ENCODE measurements at regions not wholly inside any gene's neighbourhood (a gene's known extent, or its start where the extent isn't known, plus 50 kb on each side); places are given as distances from the start of the nearest gene placed in this dataset.

GRCh38 chr7:117995850-117996650 lies 122.8 kb upstream of the CTTNBP2 start:
- DNase-seq (ENCODE audit: low spot score): no peak
- no peak overlapping the region for H3K27ac ChIP-seq
- H2AFZ ChIP-seq: no peak overlapping the region
- no peaks in the 10 kb centered on the region for H3K4me1 ChIP-seq (ENCODE audit: insufficient read depth)
- no peaks in the 10 kb centered on the region for H3K27me3 ChIP-seq
- no peaks in the 10 kb centered on the region for H3K9me3 ChIP-seq (ENCODE audit: low read depth)
- no peaks in the 10 kb centered on the region for H3K36me3 ChIP-seq (replicated peaks; ENCODE audit: insufficient read depth, low read depth)
- 95% methylated on average over 8 of the region's 8 CpGs for WGBS (ENCODE audit: low lambda C conversion rate, missing lambda C conversion rate)
- no peaks in the 10 kb centered on the region for H3K79me2 ChIP-seq
- no peak overlapping the region for H3K4me2 ChIP-seq
- H4K20me1 ChIP-seq (ENCODE audit: insufficient read depth, poor library complexity, severe bottlenecking): no peaks in the 10 kb centered on the region
- no peak for TF ChIP-seq CTCF (IDR thresholded peaks at IDR 0.05; ENCODE audit: poor library complexity)
- TF ChIP-seq EZH2phosphoT487 (IDR thresholded peaks at IDR 0.05; ENCODE audit: low read depth, severe bottlenecking, unreplicated experiment): no peak
- TF ChIP-seq EZH2 (IDR thresholded peaks at IDR 0.05; ENCODE audit: borderline replicate concordance): no peak
- H3K9me2 ChIP-seq (replicated peaks; ENCODE audit: insufficient read depth): no peaks in the 10 kb centered on the region
- H3K4me3 ChIP-seq: no peak overlapping the region

GRCh38 chr7:117997862-117998825 lies 124.9 kb upstream of the CTTNBP2 start:
- Histone ChIP-seq H3K27ac (no peak overlapping the region), H3K4me2 (no peak overlapping the region)
- no peak for TF ChIP-seq EZH2phosphoT487 (IDR thresholded peaks at IDR 0.05; ENCODE audit: low read depth, severe bottlenecking, unreplicated experiment)
- no peak for TF ChIP-seq CTCF (IDR thresholded peaks at IDR 0.05; ENCODE audit: poor library complexity)
- TF ChIP-seq EZH2 (IDR thresholded peaks at IDR 0.05; ENCODE audit: borderline replicate concordance): no peak

GRCh38 chr7:118000480-118001202 lies 127.4 kb upstream of the CTTNBP2 start:
- no peak overlapping the region for H3K4me2 ChIP-seq
- DNase-seq (ENCODE audit: low spot score): no peak
- no peak for TF ChIP-seq EZH2phosphoT487 (IDR thresholded peaks at IDR 0.05; ENCODE audit: low read depth, severe bottlenecking, unreplicated experiment)
- no peak for TF ChIP-seq EZH2 (IDR thresholded peaks at IDR 0.05; ENCODE audit: borderline replicate concordance)
- TF ChIP-seq CTCF (IDR thresholded peaks at IDR 0.05; ENCODE audit: poor library complexity): no peak
- 75% methylated on average over 6 of the region's 6 CpGs for WGBS (ENCODE audit: low lambda C conversion rate, missing lambda C conversion rate)
- no peak overlapping the region for H2AFZ ChIP-seq
- no peaks in the 10 kb centered on the region for H3K9me2 ChIP-seq (replicated peaks; ENCODE audit: insufficient read depth)
- H3K36me3 ChIP-seq (replicated peaks; ENCODE audit: insufficient read depth, low read depth): no peaks in the 10 kb centered on the region
- H3K27me3 ChIP-seq: peaks cover 3% of the 10 kb centered on the region
- no peaks in the 10 kb centered on the region for H4K20me1 ChIP-seq (ENCODE audit: insufficient read depth, poor library complexity, severe bottlenecking)
- no peaks in the 10 kb centered on the region for H3K4me1 ChIP-seq (ENCODE audit: insufficient read depth)
- no peak overlapping the region for H3K4me3 ChIP-seq
- H3K79me2 ChIP-seq: no peaks in the 10 kb centered on the region
- H3K9me3 ChIP-seq (ENCODE audit: low read depth): no peaks in the 10 kb centered on the region
- H3K27ac ChIP-seq: peak overlapping the region; percentile 14

More at GRCh38 chr7:117997862-117998825, 124.9 kb upstream of the CTTNBP2 start:
- WGBS (ENCODE audit: low lambda C conversion rate, missing lambda C conversion rate): 79% methylated on average over 7 of the region's 7 CpGs
- Histone ChIP-seq H4K20me1 (ENCODE audit: insufficient read depth, poor library complexity, severe bottlenecking) (no peaks in the 10 kb centered on the region), H3K4me1 (ENCODE audit: insufficient read depth) (no peaks in the 10 kb centered on the region), H3K79me2 (no peaks in the 10 kb centered on the region), H2AFZ (no peak overlapping the region), H3K27me3 (no peaks in the 10 kb centered on the region), H3K9me2 (replicated peaks; ENCODE audit: insufficient read depth) (no peaks in the 10 kb centered on the region), H3K4me3 (no peak overlapping the region), H3K36me3 (replicated peaks; ENCODE audit: insufficient read depth, low read depth) (no peaks in the 10 kb centered on the region), H3K9me3 (ENCODE audit: low read depth) (no peaks in the 10 kb centered on the region)
- no peak for DNase-seq (ENCODE audit: low spot score)
